NT2/D1 (cell line): ENCODE measurements at regions not wholly inside any gene's neighbourhood (a gene's known extent, or its start where the extent isn't known, plus 50 kb on each side); places are given as distances from the start of the nearest gene placed in this dataset.

Experiments used
- SUZ12 ChIP-seq: IDR thresholded peaks from 2 replicates; pipeline ENCODE4 v1.6.1; 2011; ENCODE audit not compliant: insufficient read length, insufficient read depth; ENCODE audit errors: extremely low read depth
- YY1 ChIP-seq: IDR thresholded peaks from 2 replicates; pipeline ENCODE4 v1.6.1; 2011; ENCODE audit not compliant: insufficient read length, insufficient read depth

DNA sequence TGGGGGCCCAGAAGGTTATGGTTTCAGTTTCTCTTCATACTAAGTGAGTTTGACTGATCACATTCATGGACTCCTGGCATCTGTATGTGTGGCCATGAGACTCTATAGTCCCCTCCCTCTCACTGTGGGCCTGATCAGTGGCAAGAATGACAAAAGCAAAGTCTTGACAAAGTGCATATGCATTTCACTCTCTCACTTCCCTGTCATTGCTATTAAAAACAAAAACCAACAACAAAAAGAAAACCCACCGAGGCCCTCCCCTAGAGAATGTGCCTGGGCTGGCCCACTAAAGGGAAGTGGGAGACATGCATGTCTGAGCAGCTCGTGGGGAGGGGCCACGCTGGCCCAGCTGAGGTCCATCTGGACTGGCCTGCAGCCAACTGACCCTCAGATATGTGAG is 600.1 kb upstream of the RAB6C start:
- TF ChIP-seq SUZ12 = no peak
- TF ChIP-seq YY1 = no peak
